Trophoblast cell (in vitro differentiated cells and primary cell): ENCODE measurements at regions not wholly inside any gene's neighbourhood (a gene's known extent, or its start where the extent isn't known, plus 50 kb on each side); places are given as distances from the start of the nearest gene placed in this dataset.

Source experiments
- DNase-seq, 2 donors: peaks; one replicate each; pipeline ENCODE4 v3.0.0-alpha.2; 2016
- H2AFZ ChIP-seq: 2 replicates; pipeline ENCODE4 v1.6.1; 2013; ENCODE audit warnings: low read length, moderate library complexity, mild to moderate bottlenecking; ENCODE audit not compliant: insufficient read depth, poor library complexity
- H2AK5ac ChIP-seq: 2 replicates; pipeline ENCODE4 v1.6.1; 2013; ENCODE audit warnings: mild to moderate bottlenecking, low read length
- H2BK120ac ChIP-seq: 2 replicates; pipeline ENCODE4 v1.6.1; 2013; ENCODE audit warnings: low read length, mild to moderate bottlenecking, moderate library complexity; ENCODE audit not compliant: insufficient read depth, poor library complexity
- H2BK12ac ChIP-seq: 2 replicates; pipeline ENCODE4 v1.6.1; 2013; ENCODE audit warnings: mild to moderate bottlenecking, low read length, moderate library complexity
- H2BK5ac ChIP-seq: 2 replicates; pipeline ENCODE4 v1.6.1; 2013; ENCODE audit warnings: low read length, low read depth, moderate library complexity, mild to moderate bottlenecking; ENCODE audit not compliant: poor library complexity
- H3K14ac ChIP-seq: 2 replicates; pipeline ENCODE4 v1.6.1; 2013; ENCODE audit warnings: mild to moderate bottlenecking, low read length
- H3K18ac ChIP-seq: 2 replicates; pipeline ENCODE4 v1.6.1; 2013; ENCODE audit warnings: mild to moderate bottlenecking, low read length
- H3K23ac ChIP-seq: 2 replicates; pipeline ENCODE4 v1.6.1; 2013; ENCODE audit warnings: low read length
- H3K27ac ChIP-seq: 2 replicates; pipeline ENCODE4 v1.5.1; 2013; ENCODE audit warnings: low read depth, mild to moderate bottlenecking, inconsistent platforms, low read length, moderate library complexity
- H3K27me3 ChIP-seq: 2 replicates; pipeline ENCODE4 v1.6.1; 2013; ENCODE audit warnings: inconsistent platforms, mild to moderate bottlenecking, low read length, moderate library complexity; ENCODE audit not compliant: insufficient read depth
- H3K36me3 ChIP-seq, 2 experiments: 1 replicate in 1 of 2; 2 replicates in 1 of 2; pipeline ENCODE4 v1.6.1; 2013; ENCODE audit warnings: low read length in 2 of 2, mild to moderate bottlenecking in 2 of 2, moderate library complexity in 1 of 2; ENCODE audit not compliant: insufficient read depth in 2 of 2, control insufficient read depth in 1 of 2
- H3K4ac ChIP-seq: 2 replicates; pipeline ENCODE4 v1.6.1; 2013; ENCODE audit warnings: low read depth, mild to moderate bottlenecking, low read length, moderate library complexity
- H3K4me1 ChIP-seq, 2 experiments: 1 replicate in 1 of 2; 2 replicates in 1 of 2; pipeline ENCODE4 v1.6.1; 2013; ENCODE audit warnings: low read length in 2 of 2, mild to moderate bottlenecking in 2 of 2, moderate library complexity in 1 of 2; ENCODE audit not compliant: insufficient read depth in 2 of 2, control insufficient read depth in 1 of 2
- H3K4me2 ChIP-seq: 2 replicates; pipeline ENCODE4 v1.6.1; 2013; ENCODE audit warnings: inconsistent platforms, mild to moderate bottlenecking, low read length, moderate library complexity
- H3K4me3 ChIP-seq: 2 replicates; pipeline ENCODE4 v1.5.1; 2013; ENCODE audit warnings: mild to moderate bottlenecking, low read depth, low read length, inconsistent platforms
- H3K79me1 ChIP-seq: one replicate; pipeline ENCODE4 v1.6.1; 2013; ENCODE audit warnings: low read length
- H3K79me2 ChIP-seq: 2 replicates; pipeline ENCODE4 v1.6.1; 2013; ENCODE audit warnings: low read length, mild to moderate bottlenecking; ENCODE audit not compliant: control insufficient read depth, insufficient read depth, poor library complexity
- H3K9ac ChIP-seq: 2 replicates; pipeline ENCODE4 v1.6.1; 2013; ENCODE audit warnings: mild to moderate bottlenecking, low read length
- H3K9me3 ChIP-seq: 2 replicates; pipeline ENCODE4 v1.6.1; 2013; ENCODE audit warnings: low read depth, mild to moderate bottlenecking, control low read depth, inconsistent platforms, low read length; ENCODE audit not compliant: insufficient read depth
- H4K12ac ChIP-seq: 2 replicates; pipeline ENCODE4 v1.6.1; 2013; ENCODE audit warnings: low read depth, mild to moderate bottlenecking, low read length, moderate library complexity
- H4K8ac ChIP-seq: 2 replicates; pipeline ENCODE4 v1.6.1; 2013; ENCODE audit warnings: low read depth, mild to moderate bottlenecking, low read length, moderate library complexity
- H4K91ac ChIP-seq: one replicate; pipeline ENCODE4 v1.6.1; 2013; ENCODE audit warnings: low read depth, mild to moderate bottlenecking, low read length, moderate library complexity
- WGBS: extraction: QIAGEN DNeasy Blood & Tissue Kit; methylation state at CpG from one replicate; pipeline ENCODE4 v1.1.7; 2013; ENCODE audit warnings: missing lambda C conversion rate; ENCODE audit not compliant: insufficient read length, insufficient coverage; ENCODE audit errors: extremely low coverage; 5-methylcytosine and 5-hydroxymethylcytosine counted together

DNA sequence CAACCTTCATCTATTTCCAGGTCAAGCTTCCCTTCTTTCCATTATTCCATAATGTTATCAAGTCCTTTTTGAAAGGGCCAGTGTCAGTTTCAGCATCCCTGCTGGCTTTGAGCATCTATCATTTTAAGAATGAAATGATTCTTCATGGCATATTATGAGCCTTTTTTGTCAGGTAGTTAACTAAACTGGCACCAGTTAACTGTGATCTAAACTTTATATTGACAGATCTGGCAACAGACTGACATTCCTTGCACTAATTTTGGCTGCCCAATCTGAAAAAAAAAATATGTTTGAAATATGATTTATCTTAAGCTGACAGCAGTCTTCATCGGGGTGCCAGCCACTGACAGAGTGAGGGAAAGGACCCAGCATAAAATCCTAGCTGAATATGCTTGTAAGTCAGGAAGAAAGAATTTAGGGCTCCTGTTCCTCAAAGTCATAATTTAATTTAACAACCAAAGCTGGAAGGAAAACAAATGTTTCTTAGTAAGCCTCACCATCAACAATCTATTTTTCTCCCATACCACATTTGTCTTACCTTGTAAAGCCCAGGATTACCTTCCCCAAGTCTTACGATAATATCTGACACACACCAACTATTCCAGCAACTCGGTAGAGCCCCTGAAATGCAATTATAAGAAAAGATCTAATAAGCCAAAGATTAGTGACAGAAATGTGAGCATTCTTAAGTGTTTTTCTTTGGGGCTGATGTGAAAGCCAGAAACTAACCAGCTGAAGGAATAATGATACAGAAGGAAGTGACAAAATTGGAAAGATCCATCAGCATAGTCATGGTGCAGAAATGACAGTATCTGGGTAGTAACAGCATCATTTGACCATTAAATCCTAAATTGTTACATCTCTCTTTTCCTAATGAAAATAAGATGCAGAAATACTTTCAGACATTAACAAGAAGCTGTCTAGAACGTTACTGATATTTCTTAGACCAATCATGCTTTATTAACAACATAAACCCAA lies 228.1 kb downstream of the RBM43 start:
- Histone ChIP-seq H3K27ac (no peak overlapping the region), H3K4me1 (no peaks in the 10 kb centered on the region), H4K91ac (no peak overlapping the region), H3K18ac (no peak overlapping the region), H3K4me3 (no peak overlapping the region), H3K79me2 (no peaks in the 10 kb centered on the region), H2AFZ (no peak overlapping the region), H2BK120ac (no peak overlapping the region), H4K8ac (no peak overlapping the region), H3K9me3 (no peaks in the 10 kb centered on the region), H3K9ac (no peak overlapping the region), H4K12ac (no peak overlapping the region), H3K36me3 (no peaks in the 10 kb centered on the region), H2BK12ac (no peak overlapping the region), H3K27me3 (no peaks in the 10 kb centered on the region), H2AK5ac (no peak overlapping the region), H2BK5ac (no peak overlapping the region), H3K23ac (no peak overlapping the region), H3K4me2 (no peak overlapping the region), H3K4ac (no peak overlapping the region), H3K14ac (no peak overlapping the region), H3K79me1 (no peaks in the 10 kb centered on the region)
- DNase-seq: no peak
- no CpG with 5 or more reads among the region's 4 CpGs for WGBS

DNA sequence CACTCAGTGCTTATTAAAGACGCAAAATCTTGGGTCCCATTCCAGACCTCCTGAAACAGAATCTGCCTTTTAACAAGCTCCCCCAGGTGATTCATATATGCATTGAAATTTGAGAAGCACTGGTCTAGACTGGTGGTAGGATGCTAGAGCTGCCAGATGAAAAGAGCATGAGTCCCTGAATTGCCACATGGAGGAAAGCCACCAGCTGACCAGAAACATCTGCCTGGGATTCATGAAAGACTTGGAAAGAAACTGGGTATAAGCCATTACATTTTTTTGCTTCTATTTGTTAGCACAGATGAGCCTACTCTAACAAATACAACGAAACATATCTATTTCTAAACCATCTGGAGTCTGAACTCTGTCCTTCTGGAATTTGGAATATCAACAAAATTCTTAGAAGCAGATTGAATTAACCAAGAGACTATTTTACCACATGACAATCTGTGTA lies 228.9 kb downstream of the RBM43 start:
- H2BK120ac ChIP-seq: no peak overlapping the region
- H3K4me1 ChIP-seq: no peaks in the 10 kb centered on the region
- H3K4me2 ChIP-seq: no peak overlapping the region
- no peak overlapping the region for H4K91ac ChIP-seq
- H3K27me3 ChIP-seq: no peaks in the 10 kb centered on the region
- no peaks in the 10 kb centered on the region for H3K9me3 ChIP-seq
- H3K4ac ChIP-seq: no peak overlapping the region
- DNase-seq: no peak
- no peak overlapping the region for H2AFZ ChIP-seq
- H2BK5ac ChIP-seq: no peak overlapping the region
- H3K18ac ChIP-seq: no peak overlapping the region
- H4K8ac ChIP-seq: no peak overlapping the region
- H3K27ac ChIP-seq: no peak overlapping the region
- H3K14ac ChIP-seq: no peak overlapping the region
- no CpG with 5 or more reads among the region's 2 CpGs for WGBS
- H3K79me2 ChIP-seq: no peaks in the 10 kb centered on the region
- H3K36me3 ChIP-seq: no peaks in the 10 kb centered on the region
- H3K79me1 ChIP-seq: no peaks in the 10 kb centered on the region
- H4K12ac ChIP-seq: no peak overlapping the region
- no peak overlapping the region for H2AK5ac ChIP-seq
- no peak overlapping the region for H3K9ac ChIP-seq
- no peak overlapping the region for H3K23ac ChIP-seq
- no peak overlapping the region for H2BK12ac ChIP-seq
- H3K4me3 ChIP-seq: no peak overlapping the region

DNA sequence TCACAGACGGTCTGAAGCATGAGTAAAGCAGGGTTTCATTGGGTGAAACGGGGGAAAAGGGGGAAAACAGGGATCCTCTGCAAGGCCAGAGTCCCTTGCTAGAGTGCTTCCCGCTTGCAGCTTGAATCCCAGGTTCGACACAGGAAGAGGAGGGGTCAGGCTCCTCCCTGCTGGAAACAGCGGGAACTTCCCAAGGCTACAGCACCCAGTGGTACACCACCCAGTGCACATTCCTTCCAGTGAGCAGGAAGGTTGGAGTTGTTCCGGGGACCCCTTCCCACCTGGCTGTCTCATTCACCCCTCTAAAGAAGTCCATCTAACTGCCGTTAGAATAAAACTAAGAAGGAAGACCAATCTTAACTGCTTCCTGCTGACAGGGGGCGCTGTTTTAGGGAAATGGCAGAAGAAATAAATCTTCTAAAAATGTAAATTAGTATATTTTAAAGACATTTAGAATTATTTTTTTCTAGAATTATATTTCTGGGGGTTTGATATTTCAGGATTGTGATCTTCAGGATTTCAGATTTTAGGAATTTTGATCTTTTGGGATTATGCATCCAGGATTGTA lies 230.9 kb downstream of the RBM43 start:
- Histone ChIP-seq H2BK12ac (no peak overlapping the region), H3K4ac (no peak overlapping the region), H3K79me1 (no peaks in the 10 kb centered on the region), H2BK120ac (no peak overlapping the region), H4K8ac (no peak overlapping the region), H3K79me2 (no peaks in the 10 kb centered on the region), H3K9ac (no peak overlapping the region), H3K14ac (no peak overlapping the region), H2AK5ac (no peak overlapping the region), H3K18ac (no peak overlapping the region), H3K4me1 (no peaks in the 10 kb centered on the region), H3K36me3 (no peaks in the 10 kb centered on the region), H3K27me3 (no peaks in the 10 kb centered on the region), H3K23ac (no peak overlapping the region), H3K4me2 (no peak overlapping the region), H3K4me3 (no peak overlapping the region), H4K12ac (no peak overlapping the region), H3K27ac (no peak overlapping the region), H2BK5ac (no peak overlapping the region), H3K9me3 (no peaks in the 10 kb centered on the region), H4K91ac (no peak overlapping the region), H2AFZ (no peak overlapping the region)
- WGBS: no CpG with 5 or more reads among the region's 8 CpGs
- DNase-seq: no peak

DNA sequence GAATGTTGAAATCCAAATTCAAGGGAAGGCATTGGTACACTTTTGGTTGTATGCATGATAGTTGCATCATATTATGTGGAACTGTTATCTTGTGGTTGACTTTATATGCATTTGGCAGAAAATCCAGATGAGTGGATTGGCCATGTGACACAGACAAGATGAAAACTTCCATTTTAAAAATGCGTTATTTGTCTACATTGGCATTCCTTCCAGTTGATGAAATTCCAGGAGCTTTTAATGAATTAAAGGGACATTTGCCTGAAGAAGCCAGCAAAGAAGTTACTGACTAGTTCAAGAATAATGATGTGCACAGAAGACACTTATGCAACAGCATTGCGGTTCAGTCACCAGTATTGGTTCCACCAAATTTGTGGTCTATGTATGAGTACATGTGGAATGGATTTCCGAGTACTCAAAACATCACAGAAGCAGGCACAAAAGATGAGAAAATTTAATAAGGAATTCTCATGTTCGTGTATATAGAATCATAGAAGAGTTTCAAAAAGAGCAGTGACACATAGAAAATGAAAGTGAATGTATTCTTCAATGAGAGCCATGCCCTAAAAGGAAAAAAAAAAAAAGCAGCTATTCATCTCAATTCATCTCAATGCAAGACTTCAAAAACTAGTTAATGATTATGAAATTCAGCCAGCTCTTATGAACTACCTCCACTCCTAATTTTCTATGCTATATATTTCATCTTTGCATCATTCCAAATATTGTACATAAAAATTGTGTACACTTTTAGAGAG lies 232.1 kb downstream of the RBM43 start:
- Histone ChIP-seq H2BK5ac (no peak overlapping the region), H2AK5ac (no peak overlapping the region), H3K18ac (no peak overlapping the region), H3K9ac (no peak overlapping the region), H3K27ac (no peak overlapping the region), H2BK120ac (no peak overlapping the region), H3K79me2 (no peaks in the 10 kb centered on the region), H3K23ac (no peak overlapping the region), H2BK12ac (no peak overlapping the region), H3K4me2 (no peak overlapping the region), H3K27me3 (no peaks in the 10 kb centered on the region), H3K9me3 (no peaks in the 10 kb centered on the region), H2AFZ (no peak overlapping the region), H3K79me1 (no peaks in the 10 kb centered on the region), H3K4ac (no peak overlapping the region), H4K12ac (no peak overlapping the region), H4K91ac (no peak overlapping the region), H3K14ac (no peak overlapping the region), H3K4me1 (no peaks in the 10 kb centered on the region), H3K36me3 (no peaks in the 10 kb centered on the region), H4K8ac (no peak overlapping the region), H3K4me3 (no peak overlapping the region)
- DNase-seq: no peak
- no CpG with 5 or more reads among the region's 4 CpGs for WGBS
